K562 (cell line): ENCODE measurements at regions not wholly inside any gene's neighbourhood (a gene's known extent, or its start where the extent isn't known, plus 50 kb on each side); places are given as distances from the start of the nearest gene placed in this dataset.

Source experiments
- ATAC-seq: fragments of 200-7000 bp; cut with Tn5 transposase; 3 replicates; pipeline ENCODE4 v1.9.1; 2020; ENCODE audit warnings: moderate library complexity
- BruUV-seq: library from RNA; stranded (reverse); fragments of 400-500 nt; replicated peaks from 2 replicates; lab custom pipeline; 2021; lab: Mats Ljungman, UMichigan
- CTCF ChIA-PET: fragments of 300-600 bp; formaldehyde crosslinking; extraction: SDS; loops from one replicate; lab custom pipeline; 2021; ENCODE audit warnings: low intra/inter-chr PET ratio; lab: Yijun Ruan, JAX
- POLR2A ChIA-PET: fragments of 300-600, 350-650 bp; sonication (Branson Sonifier 250); formaldehyde crosslinking; extraction: SDS; loops from one replicate; lab custom pipeline; 2021; ENCODE audit warnings: antibody characterized with exemption, inconsistent platforms; lab: Yijun Ruan, JAX
- DNase-seq, 4 experiments: peaks; one replicate each; pipeline versions ENCODE4 v3.0.0 to v3.0.0-alpha.2; 2011 to 2018; ENCODE audit warnings: low spot score in 3 of 4, mixed read lengths in 3 of 4; ENCODE audit errors: extremely low read depth in 1 of 4
- FAIRE-seq: peaks from 2 replicates; lab custom pipeline; 2011; peaks lifted over from hg19 to GRCh38; lab: Jason Lieb, UNC
- H2AFZ ChIP-seq: 2 replicates; pipeline ENCODE4 v1.6.0; 2011; ENCODE audit warnings: low read depth, low read length, control low read depth, inconsistent platforms
- H3K27ac ChIP-seq: fragments of 200-600 bp; 3 replicates; pipeline ENCODE4 v1.8.0; 2011; ENCODE audit warnings: low read depth, mild to moderate bottlenecking, control low read depth, inconsistent platforms, low read length, moderate library complexity, mixed read lengths; ENCODE audit errors: extremely low read depth
- H3K27me3 ChIP-seq, 2 experiments: fragments of 300-600 bp in 1 of 2; 2 replicates in 1 of 2; 3 replicates in 1 of 2; pipeline versions ENCODE4 v1.6.0 to v1.8.0; 2011; ENCODE audit warnings: inconsistent platforms in 2 of 2, low read length in 2 of 2, mild to moderate bottlenecking in 1 of 2, mixed read lengths in 1 of 2, moderate library complexity in 1 of 2; ENCODE audit not compliant: control insufficient read depth in 2 of 2, insufficient read depth in 2 of 2
- H3K36me3 ChIP-seq: fragments of 300-600 bp; 3 replicates; pipeline ENCODE4 v1.8.0; 2011; ENCODE audit warnings: mild to moderate bottlenecking, low read length, inconsistent platforms; ENCODE audit not compliant: control insufficient read depth, insufficient read depth
- H3K4me1 ChIP-seq, 2 experiments: fragments of 200-600 bp in 1 of 2; replicated peaks in 1 of 2; 2 replicates in 1 of 2; 3 replicates in 1 of 2; pipeline versions ENCODE4 v1.5.1 to v1.8.0; 2011; ENCODE audit warnings: inconsistent platforms in 2 of 2, low read length in 2 of 2, mild to moderate bottlenecking in 1 of 2, mixed read lengths in 1 of 2, moderate library complexity in 1 of 2; ENCODE audit not compliant: control insufficient read depth in 2 of 2, insufficient read depth in 2 of 2
- H3K4me2 ChIP-seq: 2 replicates; pipeline ENCODE4 v1.6.1; 2011; ENCODE audit warnings: low read length, control low read depth, inconsistent platforms, mixed read lengths; ENCODE audit not compliant: insufficient read depth
- H3K4me3 ChIP-seq: fragments of 200-600 bp; sonication (generic), shearing (Covaris generic); 2 replicates; pipeline ENCODE4 v1.5.1; 2016; ENCODE audit warnings: control low read depth, inconsistent platforms
- H3K79me2 ChIP-seq: fragments of 200-600 bp; 3 replicates; pipeline ENCODE4 v1.8.0; 2011; ENCODE audit warnings: low read length, inconsistent platforms; ENCODE audit not compliant: control insufficient read depth, insufficient read depth
- H3K9ac ChIP-seq, 2 experiments: 2 replicates each; pipeline versions ENCODE4 v1.6.0 to v1.6.1; 2011; ENCODE audit warnings: low read depth in 2 of 2, low read length in 2 of 2, control low read depth in 1 of 2, inconsistent platforms in 1 of 2, mild to moderate bottlenecking in 1 of 2, mixed read lengths in 1 of 2; ENCODE audit not compliant: insufficient read depth in 1 of 2
- H3K9me1 ChIP-seq: one replicate; pipeline ENCODE4 v1.6.0; 2011; ENCODE audit warnings: inconsistent platforms, mild to moderate bottlenecking, low read length, moderate library complexity; ENCODE audit not compliant: control insufficient read depth, insufficient read depth
- H3K9me3 ChIP-seq: replicated peaks from 2 replicates; pipeline ENCODE4 v1.5.1; 2011; ENCODE audit warnings: low read depth, low read length, inconsistent platforms; ENCODE audit not compliant: control insufficient read depth, insufficient read depth
- H4K20me1 ChIP-seq: replicated peaks from 2 replicates; pipeline ENCODE4 v1.6.1; 2011; ENCODE audit warnings: low read length, inconsistent platforms, mixed read lengths; ENCODE audit not compliant: control insufficient read depth, insufficient read depth
- CBX1 ChIP-seq: sonication (generic); IDR thresholded peaks from 2 replicates; pipeline ENCODE4 v1.6.1; 2016; ENCODE audit warnings: antibody characterized with exemption, low read depth, mild to moderate bottlenecking
- CTCF ChIP-seq, 3 experiments: IDR thresholded peaks in 2 of 3; conservative IDR thresholded peaks in 1 of 3; 2 replicates each; pipeline ENCODE4 v1.5.1; 2011 to 2012; ENCODE audit warnings: low read length in 3 of 3, mild to moderate bottlenecking in 3 of 3, control low read depth in 2 of 3, improper control_type of control experiment in 1 of 3, inconsistent platforms in 1 of 3, low read depth in 1 of 3, mixed read lengths in 1 of 3, moderate library complexity in 1 of 3; ENCODE audit not compliant: insufficient read depth in 2 of 3
- E2F8 ChIP-seq: fragments of 450-650 bp; IDR thresholded peaks from 2 replicates; pipeline ENCODE4 v1.7.1; 2018; ENCODE audit warnings: mild to moderate bottlenecking, low read depth; ENCODE audit not compliant: partially characterized antibody
- USF2 ChIP-seq: sonication (generic); formaldehyde crosslinking; IDR thresholded peaks from 2 replicates; pipeline ENCODE4 v1.5.0; 2020; ENCODE audit warnings: missing genetic modification reagents
- WGBS: fragments of 100-300 bp; shearing (Covaris generic); methylation state at CpG from one replicate; pipeline ENCODE4 v1.1.6; 2016; ENCODE audit warnings: low coverage, mixed read lengths; ENCODE audit not compliant: insufficient coverage; ENCODE audit errors: missing lambda C conversion rate; 5-methylcytosine and 5-hydroxymethylcytosine counted together
- in situ Hi-C: fragments of 300-500 bp; cut with MboI; formaldehyde crosslinking; loops from 4 replicates; pipeline ENCODE4 v1.15.0; 2018; ENCODE audit warnings: inconsistent platforms, mixed read lengths
- intact Hi-C: fragments of 100-400 bp; cut with micrococcal nuclease; formaldehyde crosslinking; loops from 2 replicates; pipeline ENCODE4 v1.14.2; 2022
- TF ChIP-seq, protein P1 (sequence below): fragments of 450-650 bp; formaldehyde crosslinking; IDR thresholded peaks from 2 replicates; pipeline ENCODE4 v1.4.0; 2020; ENCODE audit warnings: mild to moderate bottlenecking, moderate library complexity
- TF ChIP-seq, protein P2 (sequence below): IDR thresholded peaks from 2 replicates; pipeline ENCODE4 v1.6.1; 2011; ENCODE audit warnings: borderline replicate concordance, low read depth, mild to moderate bottlenecking, moderate library complexity, low read length; ENCODE audit not compliant: insufficient read depth, poor library complexity, severe bottlenecking

DNA sequence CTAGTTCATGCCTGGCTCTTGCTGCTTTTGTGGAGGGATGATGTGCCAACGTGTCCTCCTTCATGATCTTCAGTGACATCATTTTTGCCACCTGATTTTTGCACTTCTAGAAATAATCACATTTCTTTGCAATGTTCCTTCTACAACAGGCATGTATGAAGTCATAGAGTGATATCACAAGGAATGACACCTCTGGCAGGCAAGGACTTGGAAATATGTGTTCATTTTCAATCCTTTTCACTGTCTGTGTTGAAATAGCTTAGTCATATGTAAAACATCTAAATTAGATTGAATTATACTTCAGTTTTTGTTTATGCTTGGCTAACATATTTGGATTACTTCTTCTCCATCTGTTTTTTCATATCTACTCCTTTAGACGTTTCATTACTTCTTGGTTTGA lies 221.2 kb upstream of the STK26 start (continued):
- TF ChIP-seq, protein P1, sequence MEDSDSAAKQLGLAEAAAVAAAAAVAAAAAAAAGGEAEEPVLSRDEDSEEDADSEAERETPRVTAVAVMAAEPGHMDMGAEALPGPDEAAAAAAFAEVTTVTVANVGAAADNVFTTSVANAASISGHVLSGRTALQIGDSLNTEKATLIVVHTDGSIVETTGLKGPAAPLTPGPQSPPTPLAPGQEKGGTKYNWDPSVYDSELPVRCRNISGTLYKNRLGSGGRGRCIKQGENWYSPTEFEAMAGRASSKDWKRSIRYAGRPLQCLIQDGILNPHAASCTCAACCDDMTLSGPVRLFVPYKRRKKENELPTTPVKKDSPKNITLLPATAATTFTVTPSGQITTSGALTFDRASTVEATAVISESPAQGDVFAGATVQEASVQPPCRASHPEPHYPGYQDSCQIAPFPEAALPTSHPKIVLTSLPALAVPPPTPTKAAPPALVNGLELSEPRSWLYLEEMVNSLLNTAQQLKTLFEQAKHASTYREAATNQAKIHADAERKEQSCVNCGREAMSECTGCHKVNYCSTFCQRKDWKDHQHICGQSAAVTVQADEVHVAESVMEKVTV (CRISPR knock-in tag): no peak
- TF ChIP-seq CBX1: no peak
- TF ChIP-seq USF2: no peak

- BruUV-seq: no TSS peak
- POLR2A ChIA-PET: no interaction called here
- intact Hi-C loops: no loop called here
These were observed 220.1 kb upstream of the STK26 start for GRCh38 chrX:131802836-131803626.

More at GRCh38 chrX:131802836-131803626, 220.1 kb upstream of the STK26 start:
- ATAC-seq: peak; percentile 79
- WGBS: 86% methylated on average over 12 of the region's 19 CpGs
- Histone ChIP-seq H3K4me2 (no peak overlapping the region), H3K4me3 (no peak overlapping the region), H3K27me3 (no peaks in the 10 kb centered on the region), H2AFZ (no peak overlapping the region), H3K79me2 (no peaks in the 10 kb centered on the region), H3K9me1 (no peaks in the 10 kb centered on the region), H4K20me1 (no peaks in the 10 kb centered on the region), H3K9me3 (no peaks in the 10 kb centered on the region), H3K27ac (no peak overlapping the region), H3K36me3 (peaks cover 13% of the 10 kb centered on the region; the same call in 1 of the 3 replicates), H3K4me1 (no peaks in the 10 kb centered on the region), H3K9ac (no peak overlapping the region)
- in situ Hi-C loops: no loop called here
- CTCF ChIA-PET: no interaction called here
- no peak for FAIRE-seq
- DNase-seq: peak; percentile 25 to 39 (median 32)
- no peak for TF ChIP-seq E2F8
- TF ChIP-seq, protein P2, sequence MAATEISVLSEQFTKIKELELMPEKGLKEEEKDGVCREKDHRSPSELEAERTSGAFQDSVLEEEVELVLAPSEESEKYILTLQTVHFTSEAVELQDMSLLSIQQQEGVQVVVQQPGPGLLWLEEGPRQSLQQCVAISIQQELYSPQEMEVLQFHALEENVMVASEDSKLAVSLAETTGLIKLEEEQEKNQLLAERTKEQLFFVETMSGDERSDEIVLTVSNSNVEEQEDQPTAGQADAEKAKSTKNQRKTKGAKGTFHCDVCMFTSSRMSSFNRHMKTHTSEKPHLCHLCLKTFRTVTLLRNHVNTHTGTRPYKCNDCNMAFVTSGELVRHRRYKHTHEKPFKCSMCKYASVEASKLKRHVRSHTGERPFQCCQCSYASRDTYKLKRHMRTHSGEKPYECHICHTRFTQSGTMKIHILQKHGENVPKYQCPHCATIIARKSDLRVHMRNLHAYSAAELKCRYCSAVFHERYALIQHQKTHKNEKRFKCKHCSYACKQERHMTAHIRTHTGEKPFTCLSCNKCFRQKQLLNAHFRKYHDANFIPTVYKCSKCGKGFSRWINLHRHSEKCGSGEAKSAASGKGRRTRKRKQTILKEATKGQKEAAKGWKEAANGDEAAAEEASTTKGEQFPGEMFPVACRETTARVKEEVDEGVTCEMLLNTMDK: peak; percentile 44
- peak; percentile 31 to 37 (median 36); a peak in 3 of 6 replicates for TF ChIP-seq CTCF (IDR thresholded peaks at IDR 0.05 in 2 of 3, conservative IDR thresholded peaks at IDR 0.05 in 1 of 3; ENCODE audit: insufficient read depth in 2 of 3, low read depth in 1 of 3, low read length in 3 of 3)
